ENCODE measurements at regions not wholly inside any gene's neighbourhood (a gene's known extent, or its start where the extent isn't known, plus 50 kb on each side); places are given as distances from the start of the nearest gene placed in this dataset.

GRCh38 chr9:16182784-16183183 is 629.9 kb downstream of the CCDC171 start:
- TF ChIP-seq CTCF (conservative IDR thresholded peaks at IDR 0.05; ENCODE audit: low read length) (no peak), EZH2phosphoT487 (IDR thresholded peaks at IDR 0.05; ENCODE audit: borderline replicate concordance, low read depth, low read length) (no peak)
